WERI-Rb-1 (cell line): ENCODE measurements at regions not wholly inside any gene's neighbourhood (a gene's known extent, or its start where the extent isn't known, plus 50 kb on each side); places are given as distances from the start of the nearest gene placed in this dataset.

ENCODE experiments used
- DNase-seq: peaks from one replicate; pipeline ENCODE4 v3.0.0-alpha.2; 2020
- H3K27ac ChIP-seq: fragments of 250-450 bp; sonication (Bioruptor Pico); 2 replicates; pipeline ENCODE4 v1.5.1; 2020; ENCODE audit warnings: mild to moderate bottlenecking, moderate library complexity
- H3K27me3 ChIP-seq: fragments of 250-450 bp; sonication (Bioruptor Pico); 2 replicates; pipeline ENCODE4 v1.5.1; 2021; ENCODE audit warnings: mild to moderate bottlenecking, low read depth, moderate library complexity; ENCODE audit not compliant: insufficient read depth, severe bottlenecking
- H3K36me3 ChIP-seq: fragments of 250-450 bp; sonication (Bioruptor Pico); 2 replicates; pipeline ENCODE4 v1.5.1; 2020; ENCODE audit warnings: mild to moderate bottlenecking, moderate library complexity
- H3K4me3 ChIP-seq: 2 replicates; pipeline ENCODE4 v1.5.1; 2011; ENCODE audit warnings: low read depth, mild to moderate bottlenecking, control low read depth, low read length
- H3K9me3 ChIP-seq: fragments of 250-450 bp; sonication (Bioruptor Pico); 2 replicates; pipeline ENCODE4 v1.5.1; 2021; ENCODE audit warnings: mild to moderate bottlenecking, moderate library complexity; ENCODE audit not compliant: severe bottlenecking
- TF ChIP-seq, protein P1 (sequence below): IDR thresholded peaks from 2 replicates; pipeline ENCODE4 v1.5.1; 2011; ENCODE audit warnings: low read depth, mild to moderate bottlenecking, control low read depth, inconsistent platforms, low read length

DNA sequence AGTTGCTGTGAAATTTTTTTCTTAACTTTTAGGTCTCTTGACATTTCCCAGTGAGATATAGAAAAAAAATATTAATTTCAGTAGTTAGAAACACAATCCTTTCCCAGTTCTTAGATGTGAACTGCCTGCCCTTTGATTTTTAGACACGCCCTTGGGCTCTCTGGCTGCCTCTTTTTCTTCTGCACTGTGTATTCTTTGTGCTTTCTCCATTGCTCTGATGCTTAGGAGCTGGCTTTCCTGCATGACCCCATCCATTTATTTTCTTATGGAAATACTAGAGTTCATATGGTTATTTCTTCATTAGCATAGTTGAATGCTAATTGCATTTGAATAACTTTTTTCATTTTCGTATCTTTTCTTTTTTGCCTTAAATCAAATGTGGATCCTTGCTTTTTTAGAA is 224.9 kb upstream of the SMIM31 start:
- TF ChIP-seq, protein P1, sequence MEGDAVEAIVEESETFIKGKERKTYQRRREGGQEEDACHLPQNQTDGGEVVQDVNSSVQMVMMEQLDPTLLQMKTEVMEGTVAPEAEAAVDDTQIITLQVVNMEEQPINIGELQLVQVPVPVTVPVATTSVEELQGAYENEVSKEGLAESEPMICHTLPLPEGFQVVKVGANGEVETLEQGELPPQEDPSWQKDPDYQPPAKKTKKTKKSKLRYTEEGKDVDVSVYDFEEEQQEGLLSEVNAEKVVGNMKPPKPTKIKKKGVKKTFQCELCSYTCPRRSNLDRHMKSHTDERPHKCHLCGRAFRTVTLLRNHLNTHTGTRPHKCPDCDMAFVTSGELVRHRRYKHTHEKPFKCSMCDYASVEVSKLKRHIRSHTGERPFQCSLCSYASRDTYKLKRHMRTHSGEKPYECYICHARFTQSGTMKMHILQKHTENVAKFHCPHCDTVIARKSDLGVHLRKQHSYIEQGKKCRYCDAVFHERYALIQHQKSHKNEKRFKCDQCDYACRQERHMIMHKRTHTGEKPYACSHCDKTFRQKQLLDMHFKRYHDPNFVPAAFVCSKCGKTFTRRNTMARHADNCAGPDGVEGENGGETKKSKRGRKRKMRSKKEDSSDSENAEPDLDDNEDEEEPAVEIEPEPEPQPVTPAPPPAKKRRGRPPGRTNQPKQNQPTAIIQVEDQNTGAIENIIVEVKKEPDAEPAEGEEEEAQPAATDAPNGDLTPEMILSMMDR, result no peak
- no peaks in the 10 kb centered on the region for H3K9me3 ChIP-seq
- H3K27ac ChIP-seq, result no peak overlapping the region
- H3K4me3 ChIP-seq, result no peak overlapping the region
- no peaks in the 10 kb centered on the region for H3K36me3 ChIP-seq
- H3K27me3 ChIP-seq, result no peaks in the 10 kb centered on the region
- no peak for DNase-seq

DNA sequence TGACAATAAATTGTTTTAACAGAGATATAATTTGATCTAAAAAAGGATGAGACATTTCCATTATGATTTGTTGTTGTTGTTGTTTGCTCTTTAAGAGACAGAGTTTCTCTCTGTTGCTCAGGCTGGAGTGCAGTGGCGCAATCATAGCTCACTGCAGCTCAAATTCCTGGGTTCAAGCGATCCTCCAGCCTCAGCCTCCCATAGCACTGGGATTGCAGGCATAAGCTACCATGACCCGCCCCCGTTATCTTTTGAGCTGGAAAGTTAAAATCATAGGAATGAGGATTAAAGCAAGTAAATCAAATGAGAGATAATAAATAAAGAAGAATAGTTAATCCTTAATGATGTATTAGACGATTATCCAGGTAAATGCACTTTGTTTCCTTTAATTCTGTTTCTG is 224.4 kb upstream of the SMIM31 start:
- TF ChIP-seq, protein P1, result no peak
- no peaks in the 10 kb centered on the region for H3K36me3 ChIP-seq
- no peaks in the 10 kb centered on the region for H3K27me3 ChIP-seq
- no peak overlapping the region for H3K4me3 ChIP-seq
- H3K27ac ChIP-seq, result peak overlapping the region; percentile 9
- H3K9me3 ChIP-seq, result no peaks in the 10 kb centered on the region
- DNase-seq, result peak; percentile 69

DNA sequence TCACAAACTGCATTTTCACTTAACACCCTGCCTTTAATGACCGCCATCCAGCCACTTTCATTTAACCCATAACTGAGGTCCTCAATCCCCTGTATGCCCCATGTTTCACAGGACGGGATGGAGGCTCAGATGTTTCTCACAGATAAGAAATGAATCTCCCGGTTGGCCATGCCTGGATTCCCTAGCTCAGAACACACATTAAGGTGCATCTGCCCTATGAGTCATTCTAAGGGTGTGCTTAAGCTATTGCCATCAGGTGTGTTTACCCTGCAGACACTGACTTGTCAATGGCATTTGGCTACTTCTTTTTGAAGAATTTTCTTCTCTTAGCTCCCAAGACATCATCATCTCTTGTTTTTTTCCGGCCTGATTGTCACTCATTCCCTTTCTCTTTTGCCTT is 222.6 kb upstream of the SMIM31 start:
- Histone ChIP-seq H3K27ac (no peak overlapping the region), H3K27me3 (no peaks in the 10 kb centered on the region), H3K36me3 (no peaks in the 10 kb centered on the region), H3K9me3 (no peaks in the 10 kb centered on the region), H3K4me3 (no peak overlapping the region)
- TF ChIP-seq, protein P1, result no peak
- no peak for DNase-seq

DNA sequence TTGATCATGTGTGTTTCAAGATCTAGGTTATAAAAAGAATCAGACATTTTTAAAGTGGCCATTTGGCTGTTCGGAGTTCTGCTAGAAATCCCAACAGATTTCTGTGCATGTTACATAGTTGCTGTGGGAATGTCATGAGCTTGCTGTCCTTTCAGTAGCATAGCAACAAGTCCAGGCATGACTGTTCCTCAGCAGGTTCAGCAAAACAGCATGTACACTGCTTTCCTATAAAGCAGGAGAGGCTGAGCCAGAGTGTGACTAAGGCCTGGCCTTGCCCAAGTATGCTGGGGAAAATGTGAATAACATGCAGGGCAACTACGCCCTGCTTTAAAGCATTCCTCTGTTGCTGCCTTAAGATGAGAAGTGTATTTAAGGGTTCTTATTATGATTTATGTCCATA is 217.1 kb upstream of the SMIM31 start:
- Histone ChIP-seq H3K27me3 (no peaks in the 10 kb centered on the region), H3K4me3 (no peak overlapping the region), H3K9me3 (peaks cover 15% of the 10 kb centered on the region), H3K27ac (peak overlapping the region; percentile 38), H3K36me3 (no peaks in the 10 kb centered on the region)
- peak; percentile 58 for DNase-seq
- TF ChIP-seq, protein P1, result no peak

DNA sequence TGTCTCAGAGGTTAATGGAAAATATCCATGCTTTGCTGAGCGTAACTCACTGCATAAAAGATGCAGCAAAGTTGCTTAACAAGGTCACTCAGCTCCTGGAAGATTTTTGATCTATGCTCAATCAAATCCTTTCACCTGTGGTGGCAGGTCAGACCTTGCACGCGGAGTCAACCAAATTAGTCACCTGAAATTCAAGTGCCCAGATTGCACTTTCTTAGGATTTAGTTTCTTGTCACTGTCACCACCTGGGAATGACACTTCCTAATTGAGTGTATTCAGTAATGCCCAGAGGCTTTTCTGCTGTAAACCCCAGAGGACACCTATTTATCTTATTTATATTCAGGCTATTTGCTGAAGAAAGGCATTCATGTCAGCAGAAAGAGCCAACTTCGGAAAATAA is 215.8 kb upstream of the SMIM31 start:
- Histone ChIP-seq H3K4me3 (no peak overlapping the region), H3K9me3 (peaks cover 15% of the 10 kb centered on the region), H3K36me3 (no peaks in the 10 kb centered on the region), H3K27ac (no peak overlapping the region), H3K27me3 (no peaks in the 10 kb centered on the region)
- TF ChIP-seq, protein P1, result no peak
- DNase-seq, result peak; percentile 69

DNA sequence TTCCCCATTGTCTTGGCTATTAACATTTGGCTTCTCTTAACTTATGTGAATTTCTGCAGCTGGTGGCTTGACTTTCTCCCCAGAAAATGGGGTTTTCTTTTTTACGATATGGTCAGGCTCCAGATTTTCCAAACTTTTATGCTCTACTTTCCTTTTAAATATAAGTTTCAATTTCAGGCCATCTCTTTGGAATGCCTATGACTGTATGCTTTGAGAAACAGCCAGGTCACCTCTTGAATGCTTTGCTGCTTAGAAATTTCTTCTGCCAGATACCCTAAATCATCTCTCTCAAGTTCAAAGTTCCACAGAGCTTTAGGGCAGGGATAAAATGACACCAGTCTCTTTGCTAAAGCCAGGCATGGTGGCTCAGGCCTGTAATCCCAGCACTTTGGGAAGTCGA is 212.9 kb upstream of the SMIM31 start:
- no peak overlapping the region for H3K4me3 ChIP-seq
- peaks cover 19% of the 10 kb centered on the region for H3K9me3 ChIP-seq
- DNase-seq, result no peak
- H3K36me3 ChIP-seq, result no peaks in the 10 kb centered on the region
- TF ChIP-seq, protein P1, result no peak
- no peaks in the 10 kb centered on the region for H3K27me3 ChIP-seq
- H3K27ac ChIP-seq, result no peak overlapping the region
